AG04450 (cell line): ENCODE measurements at regions not wholly inside any gene's neighbourhood (a gene's known extent, or its start where the extent isn't known, plus 50 kb on each side); places are given as distances from the start of the nearest gene placed in this dataset.

Source experiments
- CTCF ChIA-PET: fragments of 300-600, 350-600 bp; formaldehyde crosslinking; extraction: SDS; loops from one replicate; lab custom pipeline; 2022; ENCODE audit warnings: antibody characterized with exemption, inconsistent platforms; lab: Charles Lee
- POLR2A ChIA-PET: fragments of 350-600 bp; formaldehyde crosslinking; extraction: SDS; loops from one replicate; lab custom pipeline; 2021; ENCODE audit warnings: antibody characterized with exemption, inconsistent platforms; lab: Yijun Ruan, JAX
- DNase-seq: peaks from one replicate; pipeline ENCODE4 v3.0.0-alpha.2; 2011; ENCODE audit warnings: low read depth, low spot score
- H3K27ac ChIP-seq: one replicate; pipeline ENCODE4 v1.5.1; 2012; ENCODE audit warnings: low read depth, low read length, control low read depth
- H3K27me3 ChIP-seq: one replicate; pipeline ENCODE4 v1.6.0; 2012; ENCODE audit warnings: low read length; ENCODE audit not compliant: control insufficient read depth, insufficient read depth
- H3K4me3 ChIP-seq: 2 replicates; pipeline ENCODE4 v1.5.1; 2011; ENCODE audit warnings: mild to moderate bottlenecking, low read depth, low read length, control low read depth
- H3K9me3 ChIP-seq: 2 replicates; pipeline ENCODE4 v1.5.1; 2012; ENCODE audit warnings: low read length; ENCODE audit not compliant: control insufficient read depth, insufficient read depth
- CTCF ChIP-seq: IDR thresholded peaks from 2 replicates; pipeline ENCODE4 v1.5.1; 2011; ENCODE audit warnings: low read depth, low read length, control low read depth, inconsistent platforms

GRCh38 chr1:222909586-222909985, 94.7 kb downstream of the DISP1 start:
- H3K4me3 ChIP-seq = no peak overlapping the region
- ChIA-PET POLR2A (no interaction called here), CTCF (interaction anchor here (0.6 to 1.3 kb wide), 2 partner anchors 29 to 181 kb away, joined by 3 to 5 read pairs; no protein-coding TSS in a partner anchor)
- no peak for DNase-seq
- TF ChIP-seq CTCF = no peak
- H3K27me3 ChIP-seq = no peaks in the 10 kb centered on the region
- H3K9me3 ChIP-seq = no peaks in the 10 kb centered on the region
- no peak overlapping the region for H3K27ac ChIP-seq

GRCh38 chr1:222910699-222911098, 95.9 kb downstream of the DISP1 start:
- no peaks in the 10 kb centered on the region for H3K9me3 ChIP-seq
- no peaks in the 10 kb centered on the region for H3K27me3 ChIP-seq
- no peak overlapping the region for H3K4me3 ChIP-seq
- CTCF ChIA-PET = interaction anchor here (1.3 kb wide), 1 partner anchor 180 kb away, joined by 3 read pairs; no protein-coding TSS in a partner anchor
- no peak for DNase-seq
- no peak overlapping the region for H3K27ac ChIP-seq
- POLR2A ChIA-PET = no interaction called here
- TF ChIP-seq CTCF = no peak

- no peak overlapping the region for H3K27ac ChIP-seq
These were observed 97.0 kb downstream of the DISP1 start for GRCh38 chr1:222911866-222912265.

GRCh38 chr1:222912730-222913129, 97.9 kb downstream of the DISP1 start:
- Histone ChIP-seq H3K4me3 (no peak overlapping the region), H3K27me3 (no peaks in the 10 kb centered on the region), H3K27ac (no peak overlapping the region), H3K9me3 (peaks cover 7% of the 10 kb centered on the region; the same call in 1 of the 2 replicates)
- no peak for TF ChIP-seq CTCF
- CTCF ChIA-PET = no interaction called here
- POLR2A ChIA-PET = no interaction called here
- no peak for DNase-seq

More at GRCh38 chr1:222911866-222912265, 97.0 kb downstream of the DISP1 start:
- POLR2A ChIA-PET = no interaction called here
- Histone ChIP-seq H3K4me3 (no peak overlapping the region), H3K27me3 (no peaks in the 10 kb centered on the region), H3K9me3 (peaks cover 2% of the 10 kb centered on the region; the same call in 1 of the 2 replicates)
- no peak for TF ChIP-seq CTCF
- CTCF ChIA-PET = interaction anchor here (0.6 kb wide), 1 partner anchor 1545 kb away, joined by 3 read pairs; no protein-coding TSS in a partner anchor
- no peak for DNase-seq

GRCh38 chr1:222914861-222915632, 100.2 kb downstream of the DISP1 start:
- ChIA-PET POLR2A (no interaction called here), CTCF (interaction anchor here (0.5 to 1.2 kb wide), 3 partner anchors 22 to 175 kb away, joined by 3 to 8 read pairs (median 3); no protein-coding TSS in a partner anchor)
- no peak for TF ChIP-seq CTCF
- H3K27ac ChIP-seq = no peak overlapping the region
- no peak for DNase-seq
- H3K9me3 ChIP-seq = peaks cover 13% of the 10 kb centered on the region; the same call in 1 of the 2 replicates
- H3K4me3 ChIP-seq = no peak overlapping the region
- no peaks in the 10 kb centered on the region for H3K27me3 ChIP-seq
